Immature natural killer cell (primary cell): ENCODE measurements at regions not wholly inside any gene's neighbourhood (a gene's known extent, or its start where the extent isn't known, plus 50 kb on each side); places are given as distances from the start of the nearest gene placed in this dataset.
"Not testable (repeated sequence)": the region's sequence is repeated elsewhere in the genome, so short reads cannot be mapped to it uniquely, and the experiment has no call there.

ENCODE experiments used
- DNase-seq, 3 donors: peaks; one replicate each; pipeline ENCODE4 v3.0.0; 2022; ENCODE audit warnings: mixed read lengths in 1 of 3
- H3K27ac Mint-ChIP-seq, 6 donors: one replicate each; pipeline ENCODE4 v1.8.0; 2020; ENCODE audit warnings: mixed read lengths in 6 of 6, mild to moderate bottlenecking in 5 of 6, inconsistent platforms in 4 of 6, moderate library complexity in 3 of 6
- H3K27me3 Mint-ChIP-seq, 3 donors: one replicate each; pipeline ENCODE4 v1.8.0; 2020 to 2021; ENCODE audit warnings: low read depth in 3 of 3, mild to moderate bottlenecking in 3 of 3, mixed read lengths in 3 of 3, moderate library complexity in 3 of 3, inconsistent platforms in 1 of 3
- H3K36me3 Mint-ChIP-seq, 3 donors: one replicate each; pipeline ENCODE4 v1.8.0; 2020; ENCODE audit warnings: mixed read lengths in 3 of 3, inconsistent platforms in 2 of 3, mild to moderate bottlenecking in 2 of 3
- H3K4me1 Mint-ChIP-seq, 2 donors: one replicate each; pipeline ENCODE4 v1.8.0; 2020; ENCODE audit warnings: inconsistent platforms in 2 of 2, mild to moderate bottlenecking in 2 of 2, mixed read lengths in 2 of 2, moderate library complexity in 1 of 2
- H3K4me3 Mint-ChIP-seq, 5 donors: one replicate each; pipeline ENCODE4 v1.8.0; 2020; ENCODE audit warnings: mild to moderate bottlenecking in 5 of 5, mixed read lengths in 5 of 5, inconsistent platforms in 3 of 5, moderate library complexity in 3 of 5
- H3K9me3 Mint-ChIP-seq, 6 donors: one replicate each; pipeline ENCODE4 v1.8.0; 2020; ENCODE audit warnings: mild to moderate bottlenecking in 6 of 6, mixed read lengths in 6 of 6, inconsistent platforms in 4 of 6, moderate library complexity in 3 of 6

GRCh38 chr22:26762503-26763472 lies 105.4 kb downstream of the MIAT start:
- H3K27me3 Mint-ChIP-seq = peaks cover 0 to 4% (median 0%) of the 10 kb centered on the region in 3 donors
- no peaks in the 10 kb centered on the region for H3K9me3 Mint-ChIP-seq
- H3K36me3 Mint-ChIP-seq = peaks cover 10 to 35% (median 22%) of the 10 kb centered on the region in 3 donors
- no peak for DNase-seq
- peaks cover 29 to 33% of the 10 kb centered on the region in 2 donors for H3K4me1 Mint-ChIP-seq
- H3K4me3 Mint-ChIP-seq = no peak overlapping the region
- no peak overlapping the region for H3K27ac Mint-ChIP-seq

GRCh38 chr22:26763633-26764361 lies 106.4 kb downstream of the MIAT start:
- H3K27ac Mint-ChIP-seq = peak overlapping the region in 1 of 6 donors; percentile 13
- H3K9me3 Mint-ChIP-seq = no peaks in the 10 kb centered on the region
- no peak overlapping the region for H3K4me3 Mint-ChIP-seq
- peaks cover 0 to 4% (median 0%) of the 10 kb centered on the region in 3 donors for H3K27me3 Mint-ChIP-seq
- peaks cover 10 to 35% (median 20%) of the 10 kb centered on the region in 3 donors for H3K36me3 Mint-ChIP-seq
- peaks cover 32 to 34% of the 10 kb centered on the region in 2 donors for H3K4me1 Mint-ChIP-seq
- no peak for DNase-seq

GRCh38 chr22:26766510-26767350 lies 109.3 kb downstream of the MIAT start:
- DNase-seq = peak; percentile 8 to 10 (median 10)
- peak overlapping the region in 1 of 5 donors; percentile 40 for H3K4me3 Mint-ChIP-seq

GRCh38 chr22:26767351-26768155 lies 110.2 kb downstream of the MIAT start:
- Mint-ChIP-seq H3K27ac (no peak overlapping the region), H3K36me3 (peaks cover 10 to 31% (median 20%) of the 10 kb centered on the region in 3 donors), H3K9me3 (no peaks in the 10 kb centered on the region), H3K4me3 (peak overlapping the region in 3 of 5 donors; percentile 9 to 24 (median 21)), H3K27me3 (peaks cover 0 to 4% (median 0%) of the 10 kb centered on the region in 3 donors), H3K4me1 (peaks cover 23 to 27% of the 10 kb centered on the region in 2 donors)
- DNase-seq = no peak

More at GRCh38 chr22:26766510-26767350, 109.3 kb downstream of the MIAT start:
- H3K36me3 Mint-ChIP-seq = peaks cover 10 to 31% (median 20%) of the 10 kb centered on the region in 3 donors
- H3K9me3 Mint-ChIP-seq = no peaks in the 10 kb centered on the region
- H3K27me3 Mint-ChIP-seq = peaks cover 0 to 4% (median 0%) of the 10 kb centered on the region in 3 donors
- no peak overlapping the region for H3K27ac Mint-ChIP-seq
- H3K4me1 Mint-ChIP-seq = peaks cover 23 to 28% of the 10 kb centered on the region in 2 donors

GRCh38 chr22:26768156-26768515 lies 110.7 kb downstream of the MIAT start:
- Mint-ChIP-seq H3K4me3 (no peak overlapping the region), H3K9me3 (no peaks in the 10 kb centered on the region), H3K27ac (no peak overlapping the region), H3K4me1 (peaks cover 23 to 27% of the 10 kb centered on the region in 2 donors), H3K36me3 (peaks cover 10 to 31% (median 20%) of the 10 kb centered on the region in 3 donors), H3K27me3 (peaks cover 0 to 4% (median 0%) of the 10 kb centered on the region in 3 donors)
- DNase-seq = no peak

GRCh38 chr22:26768952-26769351 lies 111.6 kb downstream of the MIAT start:
- Mint-ChIP-seq H3K27me3 (peaks cover 0 to 2% (median 0%) of the 10 kb centered on the region in 3 donors), H3K4me3 (no peak overlapping the region), H3K27ac (no peak overlapping the region), H3K9me3 (no peaks in the 10 kb centered on the region), H3K4me1 (peaks cover 23 to 27% of the 10 kb centered on the region in 2 donors), H3K36me3 (peaks cover 5 to 26% (median 20%) of the 10 kb centered on the region in 3 donors)
- no peak for DNase-seq

GRCh38 chr22:26769663-26770062 lies 112.3 kb downstream of the MIAT start:
- Mint-ChIP-seq H3K27ac (no peak overlapping the region), H3K4me1 (peaks cover 23 to 27% of the 10 kb centered on the region in 2 donors), H3K9me3 (no peaks in the 10 kb centered on the region), H3K27me3 (peaks cover 0 to 2% (median 0%) of the 10 kb centered on the region in 3 donors), H3K36me3 (peaks cover 11 to 27% (median 27%) of the 10 kb centered on the region in 3 donors), H3K4me3 (no peak overlapping the region)
- DNase-seq = no peak

- no peak for DNase-seq
- Mint-ChIP-seq H3K4me3 (no peak overlapping the region), H3K27ac (no peak overlapping the region), H3K4me1 (peaks cover 23 to 25% of the 10 kb centered on the region in 2 donors), H3K9me3 (no peaks in the 10 kb centered on the region), H3K27me3 (peaks cover 0 to 2% (median 0%) of the 10 kb centered on the region in 3 donors), H3K36me3 (peaks cover 14 to 30% (median 28%) of the 10 kb centered on the region in 3 donors)
These were observed 113.2 kb downstream of the MIAT start for GRCh38 chr22:26770624-26771023.

GRCh38 chr22:26773054-26773453 lies 115.7 kb downstream of the MIAT start:
- H3K4me1 Mint-ChIP-seq, H3K9me3 Mint-ChIP-seq, H3K4me3 Mint-ChIP-seq, DNase-seq, H3K27me3 Mint-ChIP-seq, H3K27ac Mint-ChIP-seq: not testable (repeated sequence)
- peaks cover 32 to 37% (median 37%) of the 10 kb centered on the region in 3 donors for H3K36me3 Mint-ChIP-seq

- Mint-ChIP-seq H3K36me3 (peaks cover 42 to 58% (median 46%) of the 10 kb centered on the region in 3 donors), H3K27ac (no peak overlapping the region), H3K4me3 (no peak overlapping the region), H3K4me1 (no peaks in the 10 kb centered on the region), H3K27me3 (peaks cover 0 to 1% (median 0%) of the 10 kb centered on the region in 3 donors), H3K9me3 (no peaks in the 10 kb centered on the region)
- no peak for DNase-seq
These were observed 118.0 kb downstream of the MIAT start for GRCh38 chr22:26775394-26775793.

GRCh38 chr22:26777156-26777801 lies 119.9 kb downstream of the MIAT start:
- peaks cover 51 to 72% (median 55%) of the 10 kb centered on the region in 3 donors for H3K36me3 Mint-ChIP-seq
- no peaks in the 10 kb centered on the region for H3K4me1 Mint-ChIP-seq
- H3K4me3 Mint-ChIP-seq = no peak overlapping the region
- H3K27me3 Mint-ChIP-seq = peaks cover 0 to 1% (median 0%) of the 10 kb centered on the region in 3 donors
- H3K27ac Mint-ChIP-seq = no peak overlapping the region
- no peak for DNase-seq
- H3K9me3 Mint-ChIP-seq = no peaks in the 10 kb centered on the region

GRCh38 chr22:26778372-26778771 lies 121.0 kb downstream of the MIAT start:
- Mint-ChIP-seq H3K4me3 (no peak overlapping the region), H3K9me3 (no peaks in the 10 kb centered on the region), H3K4me1 (no peaks in the 10 kb centered on the region), H3K27me3 (peaks cover 0 to 1% (median 0%) of the 10 kb centered on the region in 3 donors), H3K36me3 (peaks cover 53 to 82% (median 57%) of the 10 kb centered on the region in 3 donors), H3K27ac (no peak overlapping the region)
- no peak for DNase-seq
